ENCODE measurements at regions not wholly inside any gene's neighbourhood (a gene's known extent, or its start where the extent isn't known, plus 50 kb on each side); places are given as distances from the start of the nearest gene placed in this dataset.

DNA sequence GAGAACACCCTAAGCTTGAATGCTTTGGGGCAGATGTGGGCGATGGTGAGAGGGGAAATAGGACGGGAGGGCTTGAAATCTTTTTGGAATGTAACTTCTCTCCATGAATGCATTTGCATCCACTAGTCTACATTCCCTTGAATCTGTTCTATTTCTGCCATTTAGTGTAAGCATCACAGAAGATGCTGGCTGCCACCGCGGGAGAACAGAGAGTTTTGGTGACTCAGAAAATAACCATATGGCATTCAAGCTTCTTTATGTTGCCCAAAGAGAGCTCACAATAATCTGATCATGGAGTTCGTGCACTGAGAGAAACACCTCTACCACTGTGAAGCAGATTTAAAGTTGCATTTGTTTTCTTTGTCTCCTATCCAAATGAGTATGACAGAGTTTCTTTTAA lies 52.6 kb upstream of the OTX2 start:
- Histone ChIP-seq H3K36me3 (no peaks in the 10 kb centered on the region), H3K4me3 (no peak overlapping the region), H3K27me3 (peaks cover 3% of the 10 kb centered on the region), H3K27ac (no peak overlapping the region), H3K9me3 (no peaks in the 10 kb centered on the region), H3K4me1 (no peaks in the 10 kb centered on the region)
- no peak for DNase-seq (ENCODE audit: low spot score in 2 of 2)
- 66% methylated on average over 5 of the region's 5 CpGs for WGBS
- TF ChIP-seq CTCF (IDR thresholded peaks at IDR 0.05): no peak
- TF ChIP-seq EP300 (IDR thresholded peaks at IDR 0.05): no peak
- no peak for TF ChIP-seq POLR2AphosphoS5 (IDR thresholded peaks at IDR 0.05)
- no peak for TF ChIP-seq POLR2A (IDR thresholded peaks at IDR 0.05)

GRCh38 chr14:56860441-56860840 lies 50.2 kb upstream of the OTX2 start:
- no peak for TF ChIP-seq EP300 (IDR thresholded peaks at IDR 0.05)
- no peak for TF ChIP-seq POLR2A (IDR thresholded peaks at IDR 0.05)
- no peak for TF ChIP-seq POLR2AphosphoS5 (IDR thresholded peaks at IDR 0.05)
- no peak for TF ChIP-seq CTCF (IDR thresholded peaks at IDR 0.05)
- 40% methylated on average over 4 of the region's 4 CpGs for WGBS
- peaks cover 18% of the 10 kb centered on the region for H3K27me3 ChIP-seq

More at GRCh38 chr14:56860441-56860840, 50.2 kb upstream of the OTX2 start:
- H3K9me3 ChIP-seq: no peaks in the 10 kb centered on the region
- H3K4me3 ChIP-seq: no peak overlapping the region
- H3K4me1 ChIP-seq: no peaks in the 10 kb centered on the region
- no peak overlapping the region for H3K27ac ChIP-seq
- H3K36me3 ChIP-seq: no peaks in the 10 kb centered on the region
- DNase-seq (ENCODE audit: low spot score in 2 of 2): no peak

Data from suprapubic skin (tissue), 4 donors.